ENCODE measurements at regions not wholly inside any gene's neighbourhood (a gene's known extent, or its start where the extent isn't known, plus 50 kb on each side); places are given as distances from the start of the nearest gene placed in this dataset.

- CTCF ChIA-PET (ENCODE audit: low intra/inter-chr PET ratio, low total read pairs), result no interaction called here
- no peaks in the 10 kb centered on the region for H3K79me2 ChIP-seq (ENCODE audit: insufficient read depth, low read length)
- H3K4me2 ChIP-seq (ENCODE audit: low read depth, low read length), result no peak overlapping the region
- peaks cover 0 to 37% of the 10 kb centered on the region in 2 experiments; a peak in 3 of 5 replicates for H3K27me3 ChIP-seq (ENCODE audit: control insufficient read depth in 1 of 2, insufficient read depth in 2 of 2, low read length in 2 of 2)
- FAIRE-seq, result no peak
- no peak for DNase-seq (ENCODE audit: low spot score)
- H3K9ac ChIP-seq (ENCODE audit: insufficient read depth, low read depth, low read length), result no peak overlapping the region
- H4K20me1 ChIP-seq (ENCODE audit: insufficient read depth, low read length), result no peaks in the 10 kb centered on the region
- H3K27ac ChIP-seq (ENCODE audit: extremely low read length, insufficient read depth, low read length), result no peak overlapping the region
- H3K4me1 ChIP-seq (ENCODE audit: insufficient read depth, low read length), result no peaks in the 10 kb centered on the region
- intact Hi-C loops (cut with micrococcal nuclease; ENCODE audit: unreplicated experiment), result no loop called here
- BruUV-seq (replicated peaks), result no TSS peak
- POLR2A ChIA-PET, result no interaction called here
- no peaks in the 10 kb centered on the region for H3K9me3 ChIP-seq (ENCODE audit: low read length)
- ATAC-seq, result no peak
- H3K36me3 ChIP-seq (replicated peaks in 1 of 2; ENCODE audit: control insufficient read depth in 1 of 2, insufficient read depth in 2 of 2, low read length in 2 of 2), result no peaks in the 10 kb centered on the region
- H2AFZ ChIP-seq (ENCODE audit: low read length), result no peak overlapping the region
- H3K4me3 ChIP-seq (replicated peaks in 1 of 3; ENCODE audit: insufficient read depth in 1 of 3, low read depth in 2 of 3, low read length in 3 of 3), result no peak overlapping the region
- in situ Hi-C loops (cut with HindIII; ENCODE audit: extremely low pct_ligation_motif_present, low pct_unique_long_range_greater_than_20kb), result no loop called here
- 0% methylated on average over 2 of the region's 2 CpGs for WGBS (ENCODE audit: low lambda C conversion rate)
- TF ChIP-seq RAD51 (IDR thresholded peaks at IDR 0.05; ENCODE audit: borderline replicate concordance) (no peak), ZNF883 (CRISPR knock-in tag; IDR thresholded peaks at IDR 0.05; ENCODE audit: not compliant biosample characterization) (no peak), ASH2L (IDR thresholded peaks at IDR 0.05; ENCODE audit: insufficient read length, low read depth, low read length) (no peak), POGK (CRISPR knock-in tag; conservative IDR thresholded peaks at IDR 0.05) (no peak), ZNF317 (CRISPR knock-in tag; IDR thresholded peaks at IDR 0.05) (no peak), ZNF282 (IDR thresholded peaks at IDR 0.05; ENCODE audit: partially characterized antibody) (no peak), NKX3-1 (CRISPR knock-in tag; IDR thresholded peaks at IDR 0.05) (no peak), ZNF839 (CRISPR knock-in tag; IDR thresholded peaks at IDR 0.05; ENCODE audit: borderline replicate concordance) (no peak), GATAD2A (CRISPR knock-in tag; IDR thresholded peaks at IDR 0.05) (no peak), TAF1 (CRISPR knock-in tag; IDR thresholded peaks at IDR 0.05) (no peak), FUBP1 (CRISPR knock-in tag; IDR thresholded peaks at IDR 0.05; ENCODE audit: borderline replicate concordance) (no peak), SOX6 (IDR thresholded peaks at IDR 0.05) (no peak), SOX6 (CRISPR knock-in tag; IDR thresholded peaks at IDR 0.05) (no peak), ZNF781 (CRISPR knock-in tag; IDR thresholded peaks at IDR 0.05; ENCODE audit: borderline replicate concordance, not compliant biosample characterization) (no peak), FOXM1 (CRISPR knock-in tag; IDR thresholded peaks at IDR 0.05) (no peak), MNT (IDR thresholded peaks at IDR 0.05) (no peak), ETV6 (CRISPR knock-in tag; conservative IDR thresholded peaks at IDR 0.05) (no peak), ZNF784 (CRISPR knock-in tag; IDR thresholded peaks at IDR 0.05; ENCODE audit: borderline replicate concordance) (no peak)
Observed at GRCh38 chr10:129398711-129399141, 68.3 kb upstream of the MGMT start.

Data from HepG2 (cell line).